Stimulated activated naive B cell treated with anti-CD40 and anti-IgM and Interleukin-4, amounts not matched to agents 10 μg/mL and 1 μg/mL and 100 μg/mL, for 72 hours (primary cell): ENCODE measurements at regions not wholly inside any gene's neighbourhood (a gene's known extent, or its start where the extent isn't known, plus 50 kb on each side); places are given as distances from the start of the nearest gene placed in this dataset.

Experiments
- ATAC-seq, 2 donors: fragments of 150-1000 bp; cut with Tn5 transposase; replicated peaks; 2 replicates each; pipeline ENCODE4 v1.10.0; 2021; ENCODE audit warnings: moderate library complexity in 1 of 2
- DNase-seq: peaks from one replicate; pipeline ENCODE4 v3.0.0; 2021
- H3K27ac Mint-ChIP-seq: one replicate; pipeline ENCODE4 v1.8.0; 2022; ENCODE audit warnings: mild to moderate bottlenecking, mixed read lengths
- H3K27me3 Mint-ChIP-seq, 2 donors: one replicate each; pipeline ENCODE4 v1.8.0; 2022; ENCODE audit warnings: mixed read lengths in 2 of 2
- H3K36me3 Mint-ChIP-seq, 2 donors: one replicate each; pipeline ENCODE4 v1.8.0; 2022; ENCODE audit warnings: mixed read lengths in 2 of 2, mild to moderate bottlenecking in 1 of 2
- H3K4me1 Mint-ChIP-seq, 2 donors: one replicate each; pipeline ENCODE4 v1.8.0; 2022; ENCODE audit warnings: mixed read lengths in 2 of 2, mild to moderate bottlenecking in 1 of 2
- H3K4me3 Mint-ChIP-seq, 2 donors: one replicate each; pipeline ENCODE4 v1.8.0; 2022; ENCODE audit warnings: mild to moderate bottlenecking in 2 of 2, mixed read lengths in 2 of 2, moderate library complexity in 1 of 2
- H3K9me3 Mint-ChIP-seq, 2 donors: one replicate each; pipeline ENCODE4 v1.8.0; 2022; ENCODE audit warnings: mixed read lengths in 2 of 2, mild to moderate bottlenecking in 1 of 2

DNA sequence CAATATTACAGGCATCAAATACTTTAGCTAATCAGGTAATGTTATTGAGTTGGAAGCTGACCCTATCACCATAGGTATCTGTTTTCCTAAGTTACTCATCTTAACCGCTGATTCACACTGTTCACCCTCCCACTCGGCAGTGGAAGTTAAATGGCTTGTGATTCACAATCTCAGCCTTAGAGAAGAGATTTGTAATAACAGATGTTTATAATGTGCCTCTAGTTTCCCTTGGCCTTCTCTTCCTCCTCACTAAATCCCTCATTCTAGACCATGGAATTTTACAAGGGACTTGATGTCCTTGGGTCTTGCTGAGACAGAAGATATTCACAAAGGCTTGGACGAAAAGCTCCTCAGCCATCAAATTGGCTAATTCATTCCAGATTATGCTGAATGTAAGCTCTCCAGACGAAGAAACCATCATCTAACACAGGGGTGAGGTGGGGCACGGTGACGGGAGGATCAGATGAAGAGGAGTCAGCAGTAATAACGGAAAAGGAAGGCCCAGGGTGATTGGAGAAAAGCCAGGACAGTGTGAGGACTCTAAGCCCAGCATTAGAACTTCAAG is 931.7 kb downstream of the MCTP2 start:
- Mint-ChIP-seq H3K9me3 (peaks cover 5% of the 10 kb centered on the region in 2 donors), H3K27ac (no peak overlapping the region), H3K36me3 (no peaks in the 10 kb centered on the region), H3K4me3 (no peak overlapping the region), H3K4me1 (no peaks in the 10 kb centered on the region), H3K27me3 (no peaks in the 10 kb centered on the region)
- DNase-seq (no peak), ATAC-seq (no peak)

DNA sequence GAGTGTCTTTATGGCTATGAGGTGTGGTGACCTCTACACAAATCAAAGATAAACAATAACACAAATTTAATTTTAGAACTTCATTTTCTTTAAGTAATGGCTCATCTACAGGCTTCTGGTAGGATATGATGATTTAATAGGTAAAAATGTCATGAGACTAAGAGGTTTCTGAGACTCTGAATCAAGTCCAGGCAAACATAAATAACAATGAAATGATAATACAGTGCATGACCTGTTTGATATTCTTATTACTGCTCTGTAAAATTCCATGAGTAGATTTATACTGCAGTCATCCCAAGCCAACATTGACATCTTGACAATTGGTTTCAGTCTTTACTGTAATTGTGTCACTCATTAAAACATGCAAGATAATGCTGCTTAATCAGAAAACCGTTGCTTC is 936.8 kb downstream of the MCTP2 start:
- Mint-ChIP-seq H3K9me3 (peaks cover 5 to 7% of the 10 kb centered on the region in 2 donors), H3K27me3 (no peaks in the 10 kb centered on the region), H3K36me3 (no peaks in the 10 kb centered on the region), H3K4me3 (no peak overlapping the region), H3K4me1 (no peaks in the 10 kb centered on the region), H3K27ac (no peak overlapping the region)
- ATAC-seq (no peak), DNase-seq (no peak)

DNA sequence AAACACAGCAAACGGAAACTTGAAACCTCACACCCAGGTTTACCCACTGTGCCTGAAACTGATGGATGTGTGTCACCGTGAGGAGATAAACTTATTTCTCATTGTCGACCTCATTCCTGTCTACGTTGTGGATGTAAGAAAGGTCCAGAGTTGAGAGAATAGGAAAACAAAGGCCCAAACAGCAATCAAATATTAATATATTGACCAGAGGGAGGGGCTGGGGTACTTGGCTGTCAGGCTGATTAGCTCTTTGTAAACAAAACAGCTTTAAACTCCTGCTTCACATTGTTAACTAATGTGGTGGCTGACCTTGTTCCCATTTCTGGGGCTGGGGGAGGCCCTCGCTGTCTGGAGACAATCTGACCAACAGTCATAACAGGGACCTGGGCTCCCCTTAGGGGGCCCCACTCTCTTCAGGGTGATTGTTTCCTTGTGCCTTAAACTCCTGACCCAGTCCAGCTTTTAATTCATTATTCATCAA is 937.6 kb downstream of the MCTP2 start:
- H3K4me3 Mint-ChIP-seq: no peak overlapping the region
- H3K9me3 Mint-ChIP-seq: peaks cover 5 to 7% of the 10 kb centered on the region in 2 donors
- H3K36me3 Mint-ChIP-seq: no peaks in the 10 kb centered on the region
- H3K4me1 Mint-ChIP-seq: no peaks in the 10 kb centered on the region
- no peak for DNase-seq
- no peak for ATAC-seq
- no peak overlapping the region for H3K27ac Mint-ChIP-seq
- no peaks in the 10 kb centered on the region for H3K27me3 Mint-ChIP-seq

DNA sequence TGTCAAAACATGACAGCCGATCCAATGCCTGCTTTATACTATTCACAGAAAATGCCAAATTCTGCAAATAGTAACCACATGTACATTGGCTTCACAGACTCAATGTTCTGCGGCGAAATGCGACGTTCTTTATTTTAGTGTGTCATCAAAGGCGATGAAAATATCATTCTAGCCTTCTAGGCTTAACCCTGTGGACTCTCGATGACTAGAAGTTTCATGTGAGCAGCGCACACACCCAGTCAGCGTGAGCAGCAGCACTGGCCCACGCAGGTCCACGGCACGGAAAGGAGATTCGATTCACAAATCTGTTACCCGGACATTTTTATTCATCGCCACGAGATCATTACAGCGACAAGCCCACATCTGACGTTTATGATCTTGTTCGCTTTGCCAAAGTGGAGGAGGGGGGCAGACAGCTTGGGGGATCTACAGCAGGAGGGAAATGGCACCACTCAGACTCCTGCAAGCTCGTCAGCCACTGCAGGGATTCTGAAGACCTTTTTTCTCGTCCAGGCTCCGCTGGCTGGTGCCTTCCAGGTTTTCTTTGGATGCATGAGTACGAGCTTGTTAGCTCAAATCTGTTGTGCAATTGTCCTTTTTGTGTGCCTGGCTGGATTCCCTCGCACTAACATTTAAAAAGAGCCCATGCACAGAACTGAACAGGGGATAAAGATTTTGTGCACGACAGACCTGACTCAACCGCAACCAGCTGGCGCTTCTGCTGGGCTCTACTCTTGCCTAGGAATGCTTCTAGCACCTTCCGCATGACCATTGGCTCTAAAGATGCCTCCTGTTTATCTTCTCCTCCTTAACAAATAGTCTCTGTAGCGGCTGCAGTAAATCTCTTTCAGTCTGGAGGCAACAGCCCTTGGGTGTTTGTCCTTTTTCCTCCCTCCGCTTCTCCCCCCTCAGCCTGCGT is 938.4 kb downstream of the MCTP2 start:
- H3K27me3 Mint-ChIP-seq: no peaks in the 10 kb centered on the region
- no peak for ATAC-seq

DNA sequence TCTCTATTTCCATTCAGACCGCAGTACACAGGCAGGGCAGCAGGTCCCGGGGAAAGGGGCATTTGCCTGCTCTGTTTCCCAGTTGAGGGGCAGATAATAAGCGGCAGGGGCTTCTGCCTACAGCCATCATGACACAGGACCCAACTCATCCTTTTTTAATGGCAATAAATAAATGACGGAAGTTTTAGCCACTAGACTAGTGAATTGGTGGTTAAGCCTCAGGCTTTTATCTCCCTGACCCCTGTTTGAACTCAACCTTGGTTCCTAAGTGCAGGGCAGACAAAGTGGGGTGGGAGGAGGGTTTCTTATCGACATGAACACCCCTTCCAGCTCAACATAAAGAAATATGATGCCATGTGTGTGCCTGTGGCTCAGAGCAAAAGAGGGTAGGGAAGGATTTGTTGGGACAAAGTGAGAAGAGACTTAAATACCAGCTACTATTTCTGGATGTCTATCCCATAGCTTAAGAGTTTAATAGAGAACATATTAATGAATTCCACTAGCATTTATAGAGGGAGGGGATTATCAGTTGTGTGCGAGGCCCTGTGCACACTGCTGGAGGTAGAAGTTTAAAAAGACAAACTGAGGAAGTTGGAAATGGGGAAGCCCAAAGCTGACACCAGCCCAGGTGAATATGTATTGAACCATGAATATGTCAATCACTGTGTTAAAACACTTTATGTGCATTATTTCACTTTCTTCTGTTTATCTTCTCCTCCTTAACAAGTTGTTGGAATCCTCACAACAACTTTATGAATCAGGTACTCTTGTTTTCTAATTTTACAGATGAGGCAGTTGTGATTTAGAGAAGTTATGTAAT is 939.4 kb downstream of the MCTP2 start:
- DNase-seq: no peak
- Mint-ChIP-seq H3K27ac (no peak overlapping the region), H3K36me3 (no peaks in the 10 kb centered on the region), H3K4me1 (no peaks in the 10 kb centered on the region), H3K4me3 (no peak overlapping the region), H3K9me3 (peaks cover 5 to 7% of the 10 kb centered on the region in 2 donors), H3K27me3 (no peaks in the 10 kb centered on the region)
- ATAC-seq: no peak

More for the DNA sequence above, 938.4 kb downstream of the MCTP2 start:
- H3K9me3 Mint-ChIP-seq: peaks cover 5 to 7% of the 10 kb centered on the region in 2 donors
- no peaks in the 10 kb centered on the region for H3K36me3 Mint-ChIP-seq
- no peaks in the 10 kb centered on the region for H3K4me1 Mint-ChIP-seq
- no peak overlapping the region for H3K4me3 Mint-ChIP-seq
- DNase-seq: no peak
- no peak overlapping the region for H3K27ac Mint-ChIP-seq

DNA sequence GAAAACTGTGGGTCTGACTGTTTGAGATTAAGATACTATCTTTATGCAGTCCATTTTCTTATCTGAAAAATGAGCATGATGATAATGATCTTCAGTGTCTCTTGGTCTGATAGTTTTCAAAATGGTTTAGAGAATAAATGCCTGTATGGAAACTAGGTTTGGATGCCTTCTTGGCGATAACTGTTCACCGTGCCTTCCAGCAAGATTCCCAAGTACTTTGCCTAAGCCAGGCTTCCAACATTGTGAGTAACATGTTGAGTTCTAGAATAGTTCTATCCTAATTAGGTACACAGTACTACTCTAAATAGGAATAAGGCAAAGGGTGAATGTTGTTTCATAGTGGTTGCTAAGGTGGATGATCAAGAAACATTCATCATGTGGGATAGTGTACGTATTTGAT is 940.2 kb downstream of the MCTP2 start:
- Mint-ChIP-seq H3K27ac (no peak overlapping the region), H3K27me3 (no peaks in the 10 kb centered on the region), H3K4me1 (no peaks in the 10 kb centered on the region), H3K9me3 (peaks cover 5% of the 10 kb centered on the region in 2 donors), H3K36me3 (no peaks in the 10 kb centered on the region), H3K4me3 (no peak overlapping the region)
- DNase-seq (no peak), ATAC-seq (no peak)

DNA sequence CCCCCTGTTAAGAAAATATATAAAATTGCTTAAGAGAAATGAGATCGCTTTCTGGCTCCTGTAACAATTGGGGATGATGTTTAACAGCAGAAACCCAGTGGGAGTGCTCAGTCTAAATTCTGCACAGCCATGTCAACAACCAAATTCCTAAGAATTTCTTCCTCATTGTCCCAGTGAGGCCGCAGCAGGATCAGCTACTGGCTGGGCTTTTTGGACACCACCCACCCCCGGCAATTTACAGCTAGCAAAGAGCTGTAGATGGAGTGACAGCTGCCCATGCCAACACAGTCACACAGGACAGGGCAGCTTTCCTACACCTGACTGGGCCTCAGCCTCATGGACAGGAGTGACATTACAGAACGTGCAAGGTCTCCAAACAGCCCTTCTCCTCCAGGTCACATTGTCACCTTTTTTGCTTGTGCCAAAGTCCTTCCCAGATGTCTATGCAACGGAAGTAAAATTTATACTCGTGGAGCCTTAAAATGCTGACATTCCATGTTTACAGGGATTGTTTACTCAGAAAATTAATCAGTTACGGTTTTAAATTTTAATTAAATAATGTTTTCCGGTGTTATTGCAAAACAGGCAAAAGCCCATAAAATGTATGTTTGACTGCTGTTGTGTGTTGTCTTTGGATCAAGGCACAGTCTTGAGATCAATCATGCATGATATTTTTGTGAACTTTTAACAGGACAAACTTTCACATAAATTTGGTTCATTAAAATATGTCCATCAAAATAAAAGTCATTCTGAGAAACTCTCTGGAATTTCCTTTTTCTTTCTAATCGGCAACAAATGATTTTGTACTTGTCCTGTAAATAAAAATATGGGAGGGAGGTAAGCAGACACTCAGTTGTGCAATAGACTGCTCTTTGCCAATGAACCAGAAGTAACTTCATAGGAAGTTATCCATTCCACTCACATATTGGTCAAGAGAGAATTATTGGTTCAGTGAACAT is 943.2 kb downstream of the MCTP2 start:
- peaks cover 0 to 2% of the 10 kb centered on the region in 2 donors for H3K9me3 Mint-ChIP-seq
- H3K36me3 Mint-ChIP-seq: no peaks in the 10 kb centered on the region
- no peak for ATAC-seq
- DNase-seq: no peak
- no peak overlapping the region for H3K4me3 Mint-ChIP-seq
- no peak overlapping the region for H3K27ac Mint-ChIP-seq
- no peaks in the 10 kb centered on the region for H3K27me3 Mint-ChIP-seq
- no peaks in the 10 kb centered on the region for H3K4me1 Mint-ChIP-seq

DNA sequence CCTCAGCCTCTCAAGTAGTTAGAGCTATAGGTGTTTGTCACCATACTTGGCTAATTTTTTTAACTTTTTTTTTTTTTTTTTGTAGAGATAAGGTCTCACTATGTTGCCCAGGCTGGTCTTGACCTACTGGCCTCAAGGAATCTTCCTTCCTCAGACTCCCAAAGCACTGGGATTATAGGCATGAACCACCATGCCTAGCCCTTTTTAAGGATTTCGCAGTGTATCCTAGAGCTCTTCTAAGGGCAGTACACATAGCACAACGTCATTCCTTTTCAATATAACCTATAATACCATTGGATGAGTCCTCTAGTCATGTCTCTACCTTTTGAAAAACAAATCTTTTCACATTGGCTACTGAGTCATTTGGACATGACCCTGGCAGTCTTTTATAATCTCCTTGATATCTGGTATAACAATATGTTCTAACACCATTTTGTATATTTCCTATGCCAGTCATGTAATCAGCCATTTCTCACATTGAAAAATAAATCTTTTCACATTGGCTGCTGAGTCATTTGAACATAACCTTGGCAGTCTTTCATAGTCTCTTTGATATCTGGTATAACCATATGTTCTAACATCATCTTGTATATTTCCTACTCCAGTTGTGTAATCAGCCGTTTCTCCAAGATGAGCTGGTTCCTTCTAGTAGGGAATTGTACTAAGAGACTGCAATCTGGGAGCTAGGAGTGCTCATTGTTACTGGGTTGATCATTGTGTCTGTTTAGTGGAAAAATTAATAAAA is 944.7 kb downstream of the MCTP2 start:
- no peaks in the 10 kb centered on the region for H3K27me3 Mint-ChIP-seq
- H3K4me1 Mint-ChIP-seq: no peaks in the 10 kb centered on the region
- DNase-seq: no peak
- H3K36me3 Mint-ChIP-seq: no peaks in the 10 kb centered on the region
- ATAC-seq: no peak
- peaks cover 0 to 5% of the 10 kb centered on the region in 2 donors for H3K9me3 Mint-ChIP-seq
- H3K4me3 Mint-ChIP-seq: no peak overlapping the region
- no peak overlapping the region for H3K27ac Mint-ChIP-seq

DNA sequence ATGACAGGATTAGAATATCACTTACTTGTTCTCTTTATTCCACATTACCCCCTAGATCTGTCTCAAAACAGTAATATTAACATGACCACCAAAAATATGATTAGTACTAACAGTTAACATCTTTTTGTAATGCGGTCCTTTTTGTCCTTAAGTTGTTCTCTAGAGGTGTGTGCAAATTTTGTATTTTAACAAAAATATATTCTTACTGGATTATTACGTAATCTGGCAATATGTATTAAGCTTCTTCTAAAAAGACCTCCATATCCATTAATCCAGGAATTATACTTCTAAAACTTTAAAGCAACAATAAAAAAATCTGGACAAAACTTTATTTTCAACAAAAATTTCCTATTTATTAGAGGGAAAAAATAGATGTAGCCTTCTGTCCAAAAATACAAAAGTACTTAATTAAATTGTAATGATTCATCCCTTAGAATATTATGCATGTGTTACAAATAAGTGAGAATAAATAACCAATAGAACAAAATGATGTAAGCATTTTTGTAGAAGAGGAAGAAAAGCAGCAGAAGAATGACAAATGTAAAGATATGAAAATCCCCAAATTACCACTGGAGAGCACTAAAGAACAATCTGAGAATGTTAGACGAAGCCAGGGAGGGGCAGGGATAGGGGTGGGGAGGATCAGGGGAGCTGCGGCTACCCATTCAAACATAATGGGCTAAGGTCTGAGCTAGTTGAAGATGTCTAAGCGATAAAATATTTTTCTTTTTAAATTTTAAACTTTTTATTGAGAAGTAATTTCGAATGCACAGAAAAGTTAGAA is 945.6 kb downstream of the MCTP2 start:
- ATAC-seq: no peak
- Mint-ChIP-seq H3K4me1 (no peaks in the 10 kb centered on the region), H3K36me3 (no peaks in the 10 kb centered on the region), H3K27ac (no peak overlapping the region), H3K27me3 (no peaks in the 10 kb centered on the region), H3K4me3 (no peak overlapping the region), H3K9me3 (peaks cover 0 to 5% of the 10 kb centered on the region in 2 donors)
- DNase-seq: no peak

DNA sequence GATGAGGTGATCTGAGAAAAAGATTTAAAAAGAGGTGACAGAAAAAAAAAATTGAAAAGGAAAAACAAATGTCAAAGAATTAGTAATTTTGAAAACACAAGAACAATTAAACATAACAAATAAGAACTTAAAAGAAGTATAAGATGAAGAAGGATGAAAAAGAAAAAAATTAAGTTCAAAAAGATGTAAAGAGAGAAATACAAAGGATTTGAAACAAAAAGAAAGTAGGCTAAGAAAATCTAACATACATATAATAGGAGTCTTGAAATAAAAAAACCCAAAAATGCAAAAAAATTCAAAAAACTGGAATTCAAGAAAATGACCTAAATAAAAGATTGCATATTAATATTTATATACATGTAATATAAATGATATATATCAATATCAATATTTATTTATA is 949.2 kb downstream of the MCTP2 start:
- Mint-ChIP-seq H3K27me3 (no peaks in the 10 kb centered on the region), H3K36me3 (no peaks in the 10 kb centered on the region), H3K4me1 (no peaks in the 10 kb centered on the region), H3K9me3 (peaks cover 0 to 4% of the 10 kb centered on the region in 2 donors), H3K27ac (no peak overlapping the region), H3K4me3 (no peak overlapping the region)
- ATAC-seq: no peak
- DNase-seq: no peak

DNA sequence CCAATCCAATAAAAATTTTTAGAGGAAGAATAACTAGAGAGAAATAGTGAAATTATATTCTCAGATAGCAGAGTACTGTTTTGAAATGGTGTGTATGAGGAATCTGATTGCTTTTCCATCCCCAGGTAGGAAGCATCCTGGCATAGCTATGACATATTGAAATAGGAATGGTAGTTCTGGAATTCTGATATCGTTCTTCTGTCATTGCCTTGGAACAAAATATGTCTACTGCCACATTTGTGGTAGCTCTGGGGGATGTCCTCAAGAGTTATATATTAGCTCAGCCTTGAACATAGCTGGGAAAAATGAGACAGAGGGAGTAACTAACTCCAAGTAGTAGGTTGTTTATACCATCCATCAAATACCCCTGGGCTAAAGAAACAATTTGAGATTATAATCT is 950.7 kb downstream of the MCTP2 start:
- ATAC-seq (no peak), DNase-seq (no peak)
- no peaks in the 10 kb centered on the region for H3K36me3 Mint-ChIP-seq
- H3K27me3 Mint-ChIP-seq: no peaks in the 10 kb centered on the region
- peaks cover 0 to 5% of the 10 kb centered on the region in 2 donors for H3K9me3 Mint-ChIP-seq
- H3K27ac Mint-ChIP-seq: no peak overlapping the region
- H3K4me3 Mint-ChIP-seq: no peak overlapping the region
- H3K4me1 Mint-ChIP-seq: no peaks in the 10 kb centered on the region

DNA sequence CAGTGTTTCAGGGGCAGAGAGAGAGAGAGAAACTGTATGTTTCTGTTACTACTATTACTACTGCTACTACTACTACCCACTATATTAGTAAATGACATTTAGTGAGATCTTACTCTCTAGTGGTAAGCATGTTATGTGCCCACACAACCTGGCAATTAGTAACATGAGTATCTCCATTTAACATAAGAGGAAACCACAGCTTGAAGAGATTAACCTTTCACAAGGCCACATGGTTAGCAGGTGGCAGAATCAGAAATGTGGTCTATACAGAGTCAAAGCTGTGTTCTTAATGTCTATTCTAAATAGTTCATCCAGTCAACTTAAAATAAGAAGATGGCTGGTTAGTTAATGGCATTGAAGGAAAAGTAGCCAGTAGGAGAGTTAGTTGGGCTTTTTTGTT is 961.6 kb downstream of the MCTP2 start:
- H3K36me3 Mint-ChIP-seq: no peaks in the 10 kb centered on the region
- H3K4me3 Mint-ChIP-seq: no peak overlapping the region
- no peaks in the 10 kb centered on the region for H3K4me1 Mint-ChIP-seq
- no peak overlapping the region for H3K27ac Mint-ChIP-seq
- ATAC-seq (no peak), DNase-seq (no peak)
- H3K27me3 Mint-ChIP-seq: no peaks in the 10 kb centered on the region
- peaks cover 2 to 3% of the 10 kb centered on the region in 2 donors for H3K9me3 Mint-ChIP-seq
